HEK293 (cell line): ENCODE measurements at regions not wholly inside any gene's neighbourhood (a gene's known extent, or its start where the extent isn't known, plus 50 kb on each side); places are given as distances from the start of the nearest gene placed in this dataset.

ENCODE experiments used
- CTCF ChIA-PET: fragments of 350-600 bp; formaldehyde crosslinking; extraction: SDS; loops from one replicate; lab custom pipeline; 2021; ENCODE audit warnings: antibody characterized with exemption; lab: Yijun Ruan, JAX
- POLR2A ChIA-PET: fragments of 300-600 bp; formaldehyde crosslinking; extraction: SDS; loops from one replicate; lab custom pipeline; 2020; ENCODE audit warnings: antibody characterized with exemption, inconsistent platforms; lab: Yijun Ruan, JAX
- H3K27ac ChIP-seq: fragments of 200-500 bp; sonication (Bioruptor generic); 2 replicates; pipeline ENCODE4 v1.5.1; 2014; ENCODE audit warnings: low read depth, low read length, control low read depth, inconsistent platforms; ENCODE audit errors: extremely low read depth
- H3K36me3 ChIP-seq, 2 experiments: fragments of 200-500 bp in 1 of 2; sonication (Bioruptor generic) in 1 of 2; 1 replicate in 1 of 2; 2 replicates in 1 of 2; pipeline ENCODE4 v1.5.1; 2014 to 2017; ENCODE audit warnings: inconsistent platforms in 2 of 2, low read length in 2 of 2; ENCODE audit not compliant: control insufficient read depth in 2 of 2, insufficient read depth in 1 of 2
- H3K4me1 ChIP-seq: fragments of 200-500 bp; sonication (Bioruptor generic); 2 replicates; pipeline ENCODE4 v1.5.1; 2014; ENCODE audit warnings: mild to moderate bottlenecking, low read length, inconsistent platforms; ENCODE audit not compliant: control insufficient read depth, insufficient read depth
- H3K4me3 ChIP-seq: 2 replicates; pipeline ENCODE4 v1.5.1; 2011; ENCODE audit warnings: low read depth, mild to moderate bottlenecking, control low read depth, low read length, moderate library complexity
- H3K9me3 ChIP-seq: fragments of 200-500 bp; sonication (Bioruptor generic); 2 replicates; pipeline ENCODE4 v1.5.1; 2014; ENCODE audit warnings: low read depth, low read length, inconsistent platforms; ENCODE audit not compliant: control insufficient read depth, insufficient read depth
- CTCF ChIP-seq: fragments of 450-650 bp; formaldehyde crosslinking; IDR thresholded peaks from 2 replicates; pipeline ENCODE4 v1.5.1; 2016; ENCODE audit warnings: missing biosample characterization, missing genetic modification characterization
- KLF9 ChIP-seq: fragments of 450-650 bp; formaldehyde crosslinking; IDR thresholded peaks from 2 replicates; pipeline ENCODE4 v1.5.1; 2016; ENCODE audit warnings: missing biosample characterization, missing genetic modification characterization, low read depth
- PRDM4 ChIP-seq: fragments of 450-650 bp; formaldehyde crosslinking; IDR thresholded peaks from 2 replicates; pipeline ENCODE4 v1.5.1; 2017; ENCODE audit warnings: missing biosample characterization, missing genetic modification characterization
- REPIN1 ChIP-seq: fragments of 450-650 bp; formaldehyde crosslinking; IDR thresholded peaks from 2 replicates; pipeline ENCODE4 v1.5.1; 2017; ENCODE audit warnings: missing biosample characterization, missing genetic modification characterization, low read depth
- SCRT1 ChIP-seq: fragments of 450-650 bp; formaldehyde crosslinking; IDR thresholded peaks from 2 replicates; pipeline ENCODE4 v1.5.1; 2016; ENCODE audit warnings: missing biosample characterization, missing genetic modification characterization, borderline replicate concordance
- SCRT2 ChIP-seq: fragments of 450-650 bp; formaldehyde crosslinking; IDR thresholded peaks from 2 replicates; pipeline ENCODE4 v1.5.1; 2016; ENCODE audit warnings: missing biosample characterization, missing genetic modification characterization
- TCF7L2 ChIP-seq: IDR thresholded peaks from 2 replicates; pipeline ENCODE4 v1.6.1; 2011; ENCODE audit warnings: low read depth, mild to moderate bottlenecking, inconsistent platforms, low read length, moderate library complexity, borderline replicate concordance
- TRIM28 ChIP-seq: IDR thresholded peaks from 2 replicates; pipeline ENCODE4 v1.6.1; 2011; ENCODE audit warnings: low read length, control low read depth, borderline replicate concordance
- ZBTB11 ChIP-seq: fragments of 450-650 bp; formaldehyde crosslinking; conservative IDR thresholded peaks from 2 replicates; pipeline ENCODE4 v1.5.1; 2016; ENCODE audit warnings: low read depth, missing biosample characterization, missing genetic modification characterization
- ZBTB21 ChIP-seq: fragments of 450-650 bp; formaldehyde crosslinking; IDR thresholded peaks from 2 replicates; pipeline ENCODE4 v1.5.1; 2017; ENCODE audit warnings: missing biosample characterization, missing genetic modification characterization
- ZBTB48 ChIP-seq: fragments of 450-650 bp; formaldehyde crosslinking; IDR thresholded peaks from 2 replicates; pipeline ENCODE4 v1.5.1; 2016; ENCODE audit warnings: missing biosample characterization, missing genetic modification characterization
- ZBTB7A ChIP-seq: fragments of 450-650 bp; formaldehyde crosslinking; IDR thresholded peaks from 2 replicates; pipeline ENCODE4 v1.5.1; 2016; ENCODE audit warnings: low read depth, missing biosample characterization, missing genetic modification characterization
- ZBTB8A ChIP-seq: fragments of 450-650 bp; formaldehyde crosslinking; IDR thresholded peaks from 2 replicates; pipeline ENCODE4 v1.5.1; 2016; ENCODE audit warnings: missing biosample characterization, missing genetic modification characterization
- ZIC2 ChIP-seq: fragments of 450-650 bp; formaldehyde crosslinking; IDR thresholded peaks from 2 replicates; pipeline ENCODE4 v1.5.1; 2016; ENCODE audit warnings: missing biosample characterization, missing genetic modification characterization
- ZNF19 ChIP-seq: fragments of 450-650 bp; formaldehyde crosslinking; IDR thresholded peaks from 2 replicates; pipeline ENCODE4; 2016; ENCODE audit warnings: missing biosample characterization, missing genetic modification characterization, low read depth
- ZNF350 ChIP-seq: fragments of 450-650 bp; formaldehyde crosslinking; IDR thresholded peaks from 2 replicates; pipeline ENCODE4 v1.5.0; 2017; ENCODE audit warnings: missing biosample characterization, mild to moderate bottlenecking, missing genetic modification characterization
- ZNF391 ChIP-seq: fragments of 450-650 bp; formaldehyde crosslinking; IDR thresholded peaks from 2 replicates; pipeline ENCODE4 v1.5.1; 2016; ENCODE audit warnings: low read depth, missing biosample characterization, missing genetic modification characterization, borderline replicate concordance
- ZNF529 ChIP-seq: fragments of 450-650 bp; formaldehyde crosslinking; IDR thresholded peaks from 2 replicates; pipeline ENCODE4 v1.5.1; 2017; ENCODE audit warnings: missing genetic modification characterization, missing biosample characterization; ENCODE audit not compliant: insufficient replicate concordance
- ZNF558 ChIP-seq: fragments of 450-650 bp; formaldehyde crosslinking; IDR thresholded peaks from 2 replicates; pipeline ENCODE4 v1.5.1; 2016; ENCODE audit warnings: missing biosample characterization, missing genetic modification characterization
- ZNF623 ChIP-seq: fragments of 450-650 bp; formaldehyde crosslinking; IDR thresholded peaks from 2 replicates; pipeline ENCODE4 v1.5.1; 2016; ENCODE audit warnings: missing biosample characterization, missing genetic modification characterization
- ZNF654 ChIP-seq: fragments of 450-650 bp; formaldehyde crosslinking; IDR thresholded peaks from 2 replicates; pipeline ENCODE4 v1.5.1; 2016; ENCODE audit warnings: low read depth, missing biosample characterization, missing genetic modification characterization
- ZSCAN5A ChIP-seq: fragments of 450-650 bp; formaldehyde crosslinking; IDR thresholded peaks from 2 replicates; pipeline ENCODE4 v1.5.1; 2016; ENCODE audit warnings: missing biosample characterization, missing genetic modification characterization

GRCh38 chr18:79613186-79613931 is 66.2 kb upstream of the CTDP1 start:
- POLR2A ChIA-PET, result interaction anchor here (0.6 to 1.1 kb wide), 3 partner anchors 12 to 66 kb away, joined by 3 to 5 read pairs (median 3); no protein-coding TSS in a partner anchor

GRCh38 chr18:79614211-79614955 is 65.2 kb upstream of the CTDP1 start:
- no peak overlapping the region for H3K4me3 ChIP-seq
- no peak overlapping the region for H3K27ac ChIP-seq
- H3K36me3 ChIP-seq, result no peaks in the 10 kb centered on the region
- CTCF ChIA-PET, result interaction anchor here (0.6 kb wide), 1 partner anchor 55 kb away, joined by 4 read pairs; no protein-coding TSS in a partner anchor
- H3K4me1 ChIP-seq, result no peaks in the 10 kb centered on the region
- H3K9me3 ChIP-seq, result no peaks in the 10 kb centered on the region
- POLR2A ChIA-PET, result no interaction called here
- TF ChIP-seq ZSCAN5A (tag by site-specific recombination) (no peak), SCRT1 (tag by site-specific recombination) (peak; percentile 52; the same call in 1 of the 2 replicates), ZBTB7A (tag by site-specific recombination) (no peak), ZBTB8A (no peak), CTCF (tag by site-specific recombination) (no peak), ZNF529 (tag by site-specific recombination) (no peak), ZBTB21 (tag by site-specific recombination) (no peak), ZIC2 (peak; percentile 41; the same call in 1 of the 2 replicates), KLF9 (tag by site-specific recombination) (no peak), SCRT2 (tag by site-specific recombination) (peak; percentile 74), ZNF350 (tag by site-specific recombination) (no peak), TCF7L2 (no peak), ZNF391 (no peak), ZNF558 (no peak), PRDM4 (tag by site-specific recombination) (no peak), TRIM28 (no peak), ZNF654 (tag by site-specific recombination) (no peak), ZNF19 (no peak)

More at GRCh38 chr18:79613186-79613931, 66.2 kb upstream of the CTDP1 start:
- no peaks in the 10 kb centered on the region for H3K4me1 ChIP-seq
- H3K27ac ChIP-seq, result no peak overlapping the region
- CTCF ChIA-PET, result interaction anchor here (0.6 kb wide), 1 partner anchor 54 kb away, joined by 4 read pairs; no protein-coding TSS in a partner anchor
- no peaks in the 10 kb centered on the region for H3K36me3 ChIP-seq
- TF ChIP-seq ZNF623 (tag by site-specific recombination) (no peak), ZBTB48 (tag by site-specific recombination) (no peak), ZBTB11 (no peak), REPIN1 (tag by site-specific recombination) (no peak)
- H3K9me3 ChIP-seq, result no peaks in the 10 kb centered on the region
- no peak overlapping the region for H3K4me3 ChIP-seq
